IMR-90 (cell line): ENCODE measurements at regions not wholly inside any gene's neighbourhood (a gene's known extent, or its start where the extent isn't known, plus 50 kb on each side); places are given as distances from the start of the nearest gene placed in this dataset.

ENCODE experiments used
- CEBPB ChIP-seq: IDR thresholded peaks from 2 replicates; pipeline ENCODE4 v1.6.1; 2012; ENCODE audit warnings: low read depth, low read length, improper control_type of control experiment
- FOS ChIP-seq: fragments of 150-350 bp; IDR thresholded peaks from 2 replicates; pipeline ENCODE4 v1.6.1; 2016; ENCODE audit warnings: low read depth, low read length
- MAZ ChIP-seq: IDR thresholded peaks from 2 replicates; pipeline ENCODE4 v1.6.1; 2012; ENCODE audit warnings: low read depth, mild to moderate bottlenecking, low read length, improper control_type of control experiment, moderate library complexity, borderline replicate concordance
- MXI1 ChIP-seq: IDR thresholded peaks from 2 replicates; pipeline ENCODE4 v1.6.1; 2012; ENCODE audit warnings: low read depth, mild to moderate bottlenecking, low read length, moderate library complexity, borderline replicate concordance
- NFE2L2 ChIP-seq: fragments of 150-350 bp; IDR thresholded peaks from 2 replicates; pipeline ENCODE4 v1.6.1; 2016; ENCODE audit warnings: low read depth, mild to moderate bottlenecking, low read length
- POLR2A ChIP-seq: IDR thresholded peaks from 2 replicates; pipeline ENCODE4 v1.6.1; 2012; ENCODE audit warnings: mild to moderate bottlenecking, low read depth, low read length
- RFX5 ChIP-seq: IDR thresholded peaks from 2 replicates; pipeline ENCODE4 v1.8.0; 2012; ENCODE audit warnings: low read depth, mild to moderate bottlenecking, low read length, moderate library complexity
- TF ChIP-seq, protein P1 (sequence below): conservative IDR thresholded peaks from 2 replicates; pipeline ENCODE4 v1.5.1; 2012; ENCODE audit warnings: mild to moderate bottlenecking, low read depth, low read length, improper control_type of control experiment
- TF ChIP-seq, protein P2 (sequence below): fragments of 150-350 bp; IDR thresholded peaks from 2 replicates; pipeline ENCODE4 v1.6.1; 2016; ENCODE audit warnings: low read depth, mild to moderate bottlenecking, low read length, moderate library complexity, borderline replicate concordance

DNA sequence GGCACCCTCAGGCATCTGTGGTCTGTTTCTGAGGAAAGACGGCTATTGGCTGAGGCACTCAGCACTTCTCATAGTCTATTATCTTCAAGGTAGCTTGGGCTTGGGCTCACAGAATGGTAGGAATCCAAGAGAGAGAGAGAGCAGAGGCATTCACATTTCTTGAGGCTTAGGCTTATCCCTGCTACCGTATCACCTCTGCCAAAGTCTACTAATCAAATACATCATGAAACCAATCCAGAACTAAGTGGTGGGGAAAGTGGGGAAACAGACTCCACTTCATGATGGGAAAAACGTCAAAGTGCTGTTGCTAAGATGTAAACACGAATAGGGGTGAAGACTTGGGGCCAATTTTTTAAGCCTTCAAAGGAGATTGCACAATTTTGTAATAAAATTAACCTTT lies 271.1 kb upstream of the SEMA3D start:
- TF ChIP-seq, protein P1, sequence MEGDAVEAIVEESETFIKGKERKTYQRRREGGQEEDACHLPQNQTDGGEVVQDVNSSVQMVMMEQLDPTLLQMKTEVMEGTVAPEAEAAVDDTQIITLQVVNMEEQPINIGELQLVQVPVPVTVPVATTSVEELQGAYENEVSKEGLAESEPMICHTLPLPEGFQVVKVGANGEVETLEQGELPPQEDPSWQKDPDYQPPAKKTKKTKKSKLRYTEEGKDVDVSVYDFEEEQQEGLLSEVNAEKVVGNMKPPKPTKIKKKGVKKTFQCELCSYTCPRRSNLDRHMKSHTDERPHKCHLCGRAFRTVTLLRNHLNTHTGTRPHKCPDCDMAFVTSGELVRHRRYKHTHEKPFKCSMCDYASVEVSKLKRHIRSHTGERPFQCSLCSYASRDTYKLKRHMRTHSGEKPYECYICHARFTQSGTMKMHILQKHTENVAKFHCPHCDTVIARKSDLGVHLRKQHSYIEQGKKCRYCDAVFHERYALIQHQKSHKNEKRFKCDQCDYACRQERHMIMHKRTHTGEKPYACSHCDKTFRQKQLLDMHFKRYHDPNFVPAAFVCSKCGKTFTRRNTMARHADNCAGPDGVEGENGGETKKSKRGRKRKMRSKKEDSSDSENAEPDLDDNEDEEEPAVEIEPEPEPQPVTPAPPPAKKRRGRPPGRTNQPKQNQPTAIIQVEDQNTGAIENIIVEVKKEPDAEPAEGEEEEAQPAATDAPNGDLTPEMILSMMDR: no peak
- no peak for TF ChIP-seq NFE2L2
- no peak for TF ChIP-seq POLR2A
- TF ChIP-seq CEBPB: 0 out of 2 replicates have a peak, but pooled peaks have one; percentile 8
- no peak for TF ChIP-seq RFX5
- TF ChIP-seq, protein P2, sequence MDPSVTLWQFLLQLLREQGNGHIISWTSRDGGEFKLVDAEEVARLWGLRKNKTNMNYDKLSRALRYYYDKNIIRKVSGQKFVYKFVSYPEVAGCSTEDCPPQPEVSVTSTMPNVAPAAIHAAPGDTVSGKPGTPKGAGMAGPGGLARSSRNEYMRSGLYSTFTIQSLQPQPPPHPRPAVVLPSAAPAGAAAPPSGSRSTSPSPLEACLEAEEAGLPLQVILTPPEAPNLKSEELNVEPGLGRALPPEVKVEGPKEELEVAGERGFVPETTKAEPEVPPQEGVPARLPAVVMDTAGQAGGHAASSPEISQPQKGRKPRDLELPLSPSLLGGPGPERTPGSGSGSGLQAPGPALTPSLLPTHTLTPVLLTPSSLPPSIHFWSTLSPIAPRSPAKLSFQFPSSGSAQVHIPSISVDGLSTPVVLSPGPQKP: no peak
- no peak for TF ChIP-seq FOS
- no peak for TF ChIP-seq MAZ
- no peak for TF ChIP-seq MXI1
